Esophagus squamous epithelium (tissue), 4 donors: ENCODE measurements at regions not wholly inside any gene's neighbourhood (a gene's known extent, or its start where the extent isn't known, plus 50 kb on each side); places are given as distances from the start of the nearest gene placed in this dataset.

Source experiments
- CTCF ChIP-seq, 6 experiments: fragments of 450-650 bp in 4 of 6; fragments of 200-600 bp in 2 of 6; sonication (generic) in 2 of 6; IDR thresholded peaks; one replicate each; pipeline ENCODE4 v1.5.1; 2016 to 2019; ENCODE audit warnings: antibody characterized with exemption in 6 of 6, mild to moderate bottlenecking in 4 of 6, moderate library complexity in 4 of 6
- POLR2A ChIP-seq, 4 donors: fragments of 450-650 bp; IDR thresholded peaks; one replicate each; pipeline ENCODE4 v1.6.1; 2017; ENCODE audit warnings: antibody characterized with exemption in 4 of 4, mild to moderate bottlenecking in 4 of 4, moderate library complexity in 3 of 4

DNA sequence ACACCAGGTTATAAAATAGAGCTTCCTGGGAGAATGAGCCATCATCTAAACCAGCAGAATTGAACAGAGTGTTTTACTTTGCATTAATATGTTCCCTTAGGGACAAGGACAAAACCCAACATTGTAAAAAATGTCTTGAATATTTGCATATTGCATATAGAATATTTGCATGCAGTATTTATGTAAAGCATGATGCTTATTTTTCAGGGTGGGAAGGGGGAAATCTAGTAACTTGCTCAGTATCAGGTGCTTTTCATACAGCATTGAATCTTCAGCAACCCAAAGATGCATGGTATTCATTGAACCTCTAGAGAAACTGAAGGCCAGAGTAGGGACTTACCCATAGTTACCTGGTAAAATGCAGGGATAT is 409.2 kb upstream of the ZMIZ1 start:
- TF ChIP-seq POLR2A (IDR thresholded peaks at IDR 0.05) (no peak), CTCF (IDR thresholded peaks at IDR 0.05) (no peak)
